T47D (cell line): ENCODE measurements at regions not wholly inside any gene's neighbourhood (a gene's known extent, or its start where the extent isn't known, plus 50 kb on each side); places are given as distances from the start of the nearest gene placed in this dataset.
"Not testable (repeated sequence)": the region's sequence is repeated elsewhere in the genome, so short reads cannot be mapped to it uniquely, and the experiment has no call there.

Experiments used
- DNase-seq, 2 experiments: peaks; one replicate each; pipeline versions ENCODE4 v3.0.0 to v3.0.0-alpha.2; 2011 to 2012; ENCODE audit warnings: low read depth in 1 of 2, low spot score in 1 of 2
- JUND ChIP-seq: IDR thresholded peaks from 2 replicates; pipeline ENCODE4 v1.6.1; 2012; ENCODE audit warnings: low read depth
- in situ Hi-C: cut with HindIII; loops from 2 replicates; pipeline ENCODE4 v1.10.0; 2016; ENCODE audit warnings: low sequenced_read_pairs, low pct_unique_long_range_greater_than_20kb

- no peak for TF ChIP-seq JUND
- no peak for DNase-seq
Observed at GRCh38 chr10:123252779-123253178, 98.6 kb downstream of the BUB3 start.

GRCh38 chr10:123254343-123254742 is 100.1 kb downstream of the BUB3 start:
- in situ Hi-C loops, DNase-seq: not testable (repeated sequence)

More at GRCh38 chr10:123252779-123253178, 98.6 kb downstream of the BUB3 start:
- in situ Hi-C loops, result no loop called here

GRCh38 chr10:123257904-123258456 is 103.8 kb downstream of the BUB3 start:
- in situ Hi-C loops, result no loop called here
- no peak for TF ChIP-seq JUND
- no peak for DNase-seq

GRCh38 chr10:123259081-123259480 is 104.9 kb downstream of the BUB3 start:
- no peak for TF ChIP-seq JUND
- in situ Hi-C loops, result no loop called here
- no peak for DNase-seq

GRCh38 chr10:123259791-123260190 is 105.6 kb downstream of the BUB3 start:
- in situ Hi-C loops, result no loop called here
- TF ChIP-seq JUND, result no peak
- no peak for DNase-seq

- in situ Hi-C loops, result no loop called here
- DNase-seq, result no peak
- TF ChIP-seq JUND, result no peak
Observed at GRCh38 chr10:123262456-123262855, 108.3 kb downstream of the BUB3 start.

GRCh38 chr10:123266971-123267370 is 112.8 kb downstream of the BUB3 start:
- no peak for DNase-seq
- no peak for TF ChIP-seq JUND
- in situ Hi-C loops, result no loop called here

- no peak for DNase-seq
- in situ Hi-C loops, result no loop called here
- TF ChIP-seq JUND, result no peak
Observed at GRCh38 chr10:123269017-123269552, 114.9 kb downstream of the BUB3 start.

GRCh38 chr10:123269675-123270074 is 115.5 kb downstream of the BUB3 start:
- no peak for TF ChIP-seq JUND
- DNase-seq, result no peak
- in situ Hi-C loops, result no loop called here

GRCh38 chr10:123270221-123270620 is 116.0 kb downstream of the BUB3 start:
- no peak for TF ChIP-seq JUND
- in situ Hi-C loops, result no loop called here
- DNase-seq, result no peak

GRCh38 chr10:123270806-123271205 is 116.6 kb downstream of the BUB3 start:
- in situ Hi-C loops, result no loop called here
- TF ChIP-seq JUND, result no peak
- no peak for DNase-seq

- peak in 1 of 2 experiments; percentile 20 for DNase-seq
- in situ Hi-C loops, result no loop called here
- TF ChIP-seq JUND, result no peak
Observed at GRCh38 chr10:123272171-123272570, 118.0 kb downstream of the BUB3 start.

- TF ChIP-seq JUND, result no peak
- DNase-seq, result peak in 1 of 2 experiments; percentile 9
- in situ Hi-C loops, result no loop called here
Observed at GRCh38 chr10:123274306-123275135, 120.3 kb downstream of the BUB3 start.
